ENCODE measurements at regions not wholly inside any gene's neighbourhood (a gene's known extent, or its start where the extent isn't known, plus 50 kb on each side); places are given as distances from the start of the nearest gene placed in this dataset.

GRCh38 chr17:52237151-52237550 is 78.6 kb upstream of the CA10 start:
- no peaks in the 10 kb centered on the region for H3K27me3 ChIP-seq
- no peaks in the 10 kb centered on the region for H3K4me1 ChIP-seq
- no peak overlapping the region for H3K27ac ChIP-seq
- DNase-seq = no peak
- intact Hi-C loops (cut with DNase I) = no loop called here
- TF ChIP-seq POLR2A (IDR thresholded peaks at IDR 0.05) (no peak), CTCF (IDR thresholded peaks at IDR 0.05) (no peak)
- no peaks in the 10 kb centered on the region for H3K9me3 ChIP-seq
- no peak overlapping the region for H3K4me3 ChIP-seq
- no peaks in the 10 kb centered on the region for H3K36me3 ChIP-seq (replicated peaks in 1 of 2; ENCODE audit: insufficient read depth in 1 of 2, low read depth in 2 of 2)
- WGBS, 2 donors = 48 to 59% methylated on average over 6 of the region's 6 CpGs
- no peak for ATAC-seq

GRCh38 chr17:52235516-52235915 is 77.0 kb upstream of the CA10 start:
- TF ChIP-seq CTCF (IDR thresholded peaks at IDR 0.05) (no peak), POLR2A (IDR thresholded peaks at IDR 0.05) (no peak)
- no peak overlapping the region for H3K4me3 ChIP-seq
- no peak overlapping the region for H3K27ac ChIP-seq
- intact Hi-C loops (cut with DNase I) = no loop called here
- H3K27me3 ChIP-seq = no peaks in the 10 kb centered on the region
- H3K9me3 ChIP-seq = no peaks in the 10 kb centered on the region
- WGBS, 2 donors = 94 to 97% methylated on average over 1 of the region's 1 CpG
- H3K4me1 ChIP-seq = no peaks in the 10 kb centered on the region
- H3K36me3 ChIP-seq (replicated peaks in 1 of 2; ENCODE audit: insufficient read depth in 1 of 2, low read depth in 2 of 2) = no peaks in the 10 kb centered on the region
- DNase-seq (no peak), ATAC-seq (no peak)

GRCh38 chr17:52233632-52234031 is 75.1 kb upstream of the CA10 start:
- intact Hi-C loops (cut with DNase I) = no loop called here
- DNase-seq = no peak
- no peak for ATAC-seq
- TF ChIP-seq POLR2A (IDR thresholded peaks at IDR 0.05) = no peak
- TF ChIP-seq CTCF (IDR thresholded peaks at IDR 0.05) = no peak
- WGBS, 2 donors = 46 to 50% methylated on average over 1 of the region's 1 CpG
- Histone ChIP-seq H3K36me3 (replicated peaks in 1 of 2; ENCODE audit: insufficient read depth in 1 of 2, low read depth in 2 of 2) (no peaks in the 10 kb centered on the region), H3K9me3 (no peaks in the 10 kb centered on the region), H3K4me1 (no peaks in the 10 kb centered on the region), H3K4me3 (no peak overlapping the region), H3K27ac (no peak overlapping the region), H3K27me3 (no peaks in the 10 kb centered on the region)

GRCh38 chr17:52233176-52233575 is 74.7 kb upstream of the CA10 start:
- ATAC-seq = no peak
- TF ChIP-seq POLR2A (IDR thresholded peaks at IDR 0.05) = no peak
- TF ChIP-seq CTCF (IDR thresholded peaks at IDR 0.05) = no peak
- no peak for DNase-seq
- Histone ChIP-seq H3K9me3 (no peaks in the 10 kb centered on the region), H3K27me3 (no peaks in the 10 kb centered on the region), H3K4me3 (no peak overlapping the region), H3K27ac (no peak overlapping the region), H3K36me3 (replicated peaks in 1 of 2; ENCODE audit: insufficient read depth in 1 of 2, low read depth in 2 of 2) (no peaks in the 10 kb centered on the region), H3K4me1 (no peaks in the 10 kb centered on the region)
- intact Hi-C loops (cut with DNase I) = no loop called here

GRCh38 chr17:52228823-52229222 is 70.3 kb upstream of the CA10 start:
- 41 to 50% methylated on average over 3 of the region's 3 CpGs for WGBS, 2 donors
- intact Hi-C loops (cut with DNase I) = no loop called here
- Histone ChIP-seq H3K27me3 (no peaks in the 10 kb centered on the region), H3K36me3 (replicated peaks in 1 of 2; ENCODE audit: insufficient read depth in 1 of 2, low read depth in 2 of 2) (no peaks in the 10 kb centered on the region), H3K9me3 (no peaks in the 10 kb centered on the region), H3K27ac (no peak overlapping the region), H3K4me1 (no peaks in the 10 kb centered on the region), H3K4me3 (no peak overlapping the region)
- TF ChIP-seq CTCF (IDR thresholded peaks at IDR 0.05) (no peak), POLR2A (IDR thresholded peaks at IDR 0.05) (no peak)
- DNase-seq = no peak
- ATAC-seq = no peak
